DOHH2 (cell line): ENCODE measurements at regions not wholly inside any gene's neighbourhood (a gene's known extent, or its start where the extent isn't known, plus 50 kb on each side); places are given as distances from the start of the nearest gene placed in this dataset.

ENCODE experiments used
- EZH2phosphoT487 ChIP-seq: fragments of 200-600 bp; sonication (generic); IDR thresholded peaks from 2 replicates; pipeline ENCODE4 v1.6.1; 2017; ENCODE audit warnings: borderline replicate concordance, mild to moderate bottlenecking, antibody characterized with exemption, low read length, moderate library complexity, mixed read lengths
- TF ChIP-seq, protein P1 (sequence below): fragments of 200-600 bp; sonication (generic); IDR thresholded peaks from one replicate; pipeline ENCODE4 v1.5.1; 2014; ENCODE audit warnings: antibody characterized with exemption, mild to moderate bottlenecking, low read depth, low read length; ENCODE audit not compliant: poor library complexity, severe bottlenecking

DNA sequence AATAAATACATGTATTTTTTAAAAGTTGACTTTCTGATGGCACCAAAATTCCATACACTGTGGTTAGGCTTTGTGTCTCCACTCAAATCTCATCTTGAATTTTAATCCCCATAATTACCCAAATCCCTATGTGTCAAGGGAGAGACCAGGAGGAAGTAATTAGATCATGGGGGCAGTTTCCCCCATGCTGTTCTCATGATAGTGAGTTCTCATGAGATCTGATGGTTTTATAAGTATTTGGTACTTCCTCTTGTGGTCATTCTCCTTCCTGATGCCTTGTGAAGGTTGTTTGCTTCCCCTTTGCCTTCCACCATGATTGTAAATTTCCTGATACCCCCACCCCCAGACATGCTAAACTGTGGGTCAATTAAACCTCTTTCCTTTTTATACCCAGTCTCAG lies 1218.4 kb upstream of the PRMT6 start:
- TF ChIP-seq, protein P1, sequence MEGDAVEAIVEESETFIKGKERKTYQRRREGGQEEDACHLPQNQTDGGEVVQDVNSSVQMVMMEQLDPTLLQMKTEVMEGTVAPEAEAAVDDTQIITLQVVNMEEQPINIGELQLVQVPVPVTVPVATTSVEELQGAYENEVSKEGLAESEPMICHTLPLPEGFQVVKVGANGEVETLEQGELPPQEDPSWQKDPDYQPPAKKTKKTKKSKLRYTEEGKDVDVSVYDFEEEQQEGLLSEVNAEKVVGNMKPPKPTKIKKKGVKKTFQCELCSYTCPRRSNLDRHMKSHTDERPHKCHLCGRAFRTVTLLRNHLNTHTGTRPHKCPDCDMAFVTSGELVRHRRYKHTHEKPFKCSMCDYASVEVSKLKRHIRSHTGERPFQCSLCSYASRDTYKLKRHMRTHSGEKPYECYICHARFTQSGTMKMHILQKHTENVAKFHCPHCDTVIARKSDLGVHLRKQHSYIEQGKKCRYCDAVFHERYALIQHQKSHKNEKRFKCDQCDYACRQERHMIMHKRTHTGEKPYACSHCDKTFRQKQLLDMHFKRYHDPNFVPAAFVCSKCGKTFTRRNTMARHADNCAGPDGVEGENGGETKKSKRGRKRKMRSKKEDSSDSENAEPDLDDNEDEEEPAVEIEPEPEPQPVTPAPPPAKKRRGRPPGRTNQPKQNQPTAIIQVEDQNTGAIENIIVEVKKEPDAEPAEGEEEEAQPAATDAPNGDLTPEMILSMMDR, result no peak
- TF ChIP-seq EZH2phosphoT487, result no peak
